Mucosa of descending colon (tissue), 3 donors: ENCODE measurements at regions not wholly inside any gene's neighbourhood (a gene's known extent, or its start where the extent isn't known, plus 50 kb on each side); places are given as distances from the start of the nearest gene placed in this dataset.
"Not testable (repeated sequence)": the region's sequence is repeated elsewhere in the genome, so short reads cannot be mapped to it uniquely, and the experiment has no call there.

ENCODE experiments used
- ATAC-seq: fragments of 200-7000 bp; cut with Tn5 transposase; one replicate; pipeline ENCODE4 v1.9.1; 2020; ENCODE audit warnings: mild to moderate bottlenecking, moderate library complexity
- DNase-seq, 3 donors: peaks; one replicate each; pipeline ENCODE4 v3.0.0-alpha.2; 2020
- H3K36me3 ChIP-seq: fragments of 200-600 bp; one replicate; pipeline ENCODE4 v1.8.0; 2021; ENCODE audit warnings: low read depth, mild to moderate bottlenecking
- H3K4me1 ChIP-seq: fragments of 200-600 bp; one replicate; pipeline ENCODE4 v1.8.0; 2021; ENCODE audit warnings: low read depth, mild to moderate bottlenecking
- H3K4me3 ChIP-seq: fragments of 200-600 bp; one replicate; pipeline ENCODE4 v1.8.0; 2021; ENCODE audit warnings: mild to moderate bottlenecking
- H3K9me3 ChIP-seq: fragments of 200-600 bp; one replicate; pipeline ENCODE4 v1.8.0; 2021; ENCODE audit warnings: mild to moderate bottlenecking
- CTCF ChIP-seq: fragments of 200-600 bp; IDR thresholded peaks from one replicate; pipeline ENCODE4 v1.8.0; 2022; ENCODE audit warnings: antibody characterized with exemption, mild to moderate bottlenecking
- intact Hi-C, 2 donors: fragments of 100-400 bp; cut with DNase I in 1 of 2; cut with micrococcal nuclease in 1 of 2; formaldehyde crosslinking; loops; one replicate each; pipeline versions ENCODE4 v1.11.0 to v1.11.1; 2022; cut with DNase I, micrococcal nuclease
- donor health status: DM: no; HTN: no; CAD: no; lungs with moderate emphysema.
- donor health status: DM: no; HTN: no; CAD: no.
- donor health status: DM: no; HTN: yes; CAD: no.

- no peak for DNase-seq
- Histone ChIP-seq H3K9me3 (no peaks in the 10 kb centered on the region), H3K4me1 (no peaks in the 10 kb centered on the region), H3K4me3 (no peak overlapping the region), H3K36me3 (no peaks in the 10 kb centered on the region)
- intact Hi-C loops = no loop called here
- ATAC-seq = no peak
- no peak for TF ChIP-seq CTCF
Observed at GRCh38 chr11:57940044-57940756, 83.5 kb upstream of the OR9Q1 start.

DNA sequence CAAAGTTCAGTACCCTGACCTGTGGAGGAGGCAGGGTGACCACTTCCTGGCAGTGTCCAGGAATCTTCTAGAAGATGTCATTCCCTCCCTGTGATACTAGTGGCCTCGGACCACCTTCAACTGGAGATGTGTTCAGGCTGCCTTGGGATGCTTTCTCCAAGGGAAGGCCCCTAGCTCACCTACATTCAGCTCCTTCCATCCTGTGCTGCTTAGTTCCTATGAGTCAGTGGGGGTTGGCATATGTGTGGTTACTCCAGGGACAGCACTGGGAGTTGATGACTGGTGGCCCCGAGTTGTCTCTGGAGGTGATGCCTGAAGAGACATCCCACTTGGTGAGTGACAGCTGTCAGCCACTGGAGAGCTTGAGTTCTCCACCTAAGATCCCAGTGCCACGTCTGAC is 81.8 kb upstream of the OR9Q1 start:
- no peaks in the 10 kb centered on the region for H3K36me3 ChIP-seq
- intact Hi-C loops = no loop called here
- H3K4me1 ChIP-seq = no peaks in the 10 kb centered on the region
- no peak for DNase-seq
- no peak for TF ChIP-seq CTCF
- ATAC-seq = no peak
- H3K9me3 ChIP-seq = no peaks in the 10 kb centered on the region
- H3K4me3 ChIP-seq = no peak overlapping the region

DNA sequence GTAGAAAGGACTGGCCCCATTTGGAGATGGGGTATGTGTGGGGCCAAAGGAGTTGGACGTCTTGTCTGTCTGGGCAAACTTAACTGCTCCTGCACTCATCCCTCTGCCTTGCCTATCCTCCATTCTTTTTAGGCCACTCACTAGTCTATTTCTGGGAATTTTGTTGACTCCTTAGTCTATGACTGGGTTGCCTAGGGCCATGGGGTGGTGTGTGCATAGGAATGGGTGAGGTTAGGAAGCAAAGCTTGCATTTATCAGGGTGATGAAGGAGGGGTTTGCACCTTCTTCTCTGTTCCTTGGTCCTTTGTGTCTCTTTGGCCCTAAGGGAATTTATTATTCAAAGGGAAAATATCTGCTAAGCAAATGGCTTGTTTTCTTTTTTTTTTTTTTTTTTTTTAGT is 80.9 kb upstream of the OR9Q1 start:
- intact Hi-C loops = no loop called here
- no peaks in the 10 kb centered on the region for H3K9me3 ChIP-seq
- no peak for ATAC-seq
- H3K36me3 ChIP-seq = no peaks in the 10 kb centered on the region
- no peak for TF ChIP-seq CTCF
- H3K4me1 ChIP-seq = no peaks in the 10 kb centered on the region
- no peak for DNase-seq
- H3K4me3 ChIP-seq = no peak overlapping the region

- H3K4me1 ChIP-seq, DNase-seq, H3K4me3 ChIP-seq, intact Hi-C loops, ATAC-seq, H3K9me3 ChIP-seq, H3K36me3 ChIP-seq: not testable (repeated sequence)
Observed at GRCh38 chr11:57943766-57944165, 79.9 kb upstream of the OR9Q1 start.

DNA sequence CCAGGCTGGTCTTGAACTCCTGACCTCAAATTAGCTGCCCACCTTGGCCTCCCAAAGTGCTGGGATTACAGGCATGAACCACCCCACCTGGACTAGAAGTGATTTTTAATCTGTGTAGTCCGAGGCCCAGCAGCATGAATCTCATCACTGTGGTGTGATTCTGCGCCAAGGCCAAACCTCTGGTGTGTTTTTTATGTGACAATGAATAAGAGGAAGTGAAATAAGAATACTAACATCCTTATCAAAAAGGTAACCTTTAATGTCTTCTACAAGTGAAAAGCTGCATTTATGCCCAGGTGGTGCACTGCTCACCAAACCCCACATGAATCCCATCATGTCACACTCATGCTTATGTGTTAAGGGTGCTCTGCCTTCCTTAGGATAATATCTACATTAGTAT is 77.1 kb upstream of the OR9Q1 start:
- H3K4me1 ChIP-seq = no peaks in the 10 kb centered on the region
- H3K4me3 ChIP-seq = no peak overlapping the region
- H3K36me3 ChIP-seq = no peaks in the 10 kb centered on the region
- no peak for TF ChIP-seq CTCF
- no peaks in the 10 kb centered on the region for H3K9me3 ChIP-seq
- DNase-seq (no peak), ATAC-seq (no peak)
- intact Hi-C loops = no loop called here

GRCh38 chr11:57964660-57965059 is 59.0 kb upstream of the OR9Q1 start:
- no peaks in the 10 kb centered on the region for H3K4me1 ChIP-seq
- H3K36me3 ChIP-seq = no peaks in the 10 kb centered on the region
- no peak overlapping the region for H3K4me3 ChIP-seq
- intact Hi-C loops = no loop called here
- ATAC-seq = no peak
- H3K9me3 ChIP-seq = no peaks in the 10 kb centered on the region
- no peak for DNase-seq
- TF ChIP-seq CTCF = no peak
